ENCODE measurements at regions not wholly inside any gene's neighbourhood (a gene's known extent, or its start where the extent isn't known, plus 50 kb on each side); places are given as distances from the start of the nearest gene placed in this dataset.
"Not testable (repeated sequence)": the region's sequence is repeated elsewhere in the genome, so short reads cannot be mapped to it uniquely, and the experiment has no call there.

- Histone ChIP-seq H3K27me3 (ENCODE audit: insufficient read depth, poor library complexity, severe bottlenecking) (no peaks in the 10 kb centered on the region), H3K9me3 (ENCODE audit: severe bottlenecking) (no peaks in the 10 kb centered on the region), H3K27ac (ENCODE audit: poor library complexity, severe bottlenecking) (no peak overlapping the region), H3K4me3 (ENCODE audit: severe bottlenecking) (no peak overlapping the region), H3K36me3 (ENCODE audit: low read depth) (no peaks in the 10 kb centered on the region), H3K4me1 (ENCODE audit: insufficient read depth, poor library complexity, severe bottlenecking) (no peaks in the 10 kb centered on the region)
- no peak for ATAC-seq (ENCODE audit: low read depth)
- TF ChIP-seq CTCF (IDR thresholded peaks at IDR 0.05; ENCODE audit: poor library complexity, severe bottlenecking) = no peak
- DNase-seq (ENCODE audit: low spot score) = no peak
These were observed 222.2 kb upstream of the STXBP5 start for GRCh38 chr6:146981981-146982380.

DNA sequence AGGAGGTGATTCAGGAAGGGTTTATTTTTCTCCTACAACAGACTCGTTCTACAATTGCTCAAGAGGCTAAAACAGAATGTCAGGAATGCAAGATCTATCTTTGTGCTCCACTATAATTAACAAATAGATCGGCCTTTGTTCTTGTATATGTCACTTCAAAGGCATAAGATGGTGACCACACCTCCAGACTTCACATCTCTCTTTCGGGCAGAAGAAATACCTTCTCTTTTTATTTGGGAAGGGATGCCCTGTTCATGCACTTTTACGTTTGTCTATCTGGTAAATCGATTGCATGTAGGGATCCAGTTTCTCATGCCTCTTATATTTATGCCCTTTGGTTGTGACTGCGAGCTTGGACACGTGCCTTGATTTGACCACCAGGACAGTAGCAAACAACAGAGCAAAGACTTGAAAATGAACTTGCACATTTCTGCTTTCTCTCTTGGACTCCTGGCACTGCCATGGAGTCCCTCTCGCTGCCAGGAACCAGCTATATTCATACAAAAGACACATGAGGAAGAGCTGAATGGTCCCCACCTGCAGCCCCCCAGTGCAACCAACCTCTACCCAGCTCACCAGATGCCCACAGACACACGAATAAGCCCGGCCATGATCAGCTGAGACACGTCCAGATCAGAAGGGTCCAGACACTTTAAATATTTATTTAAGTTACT is 219.8 kb upstream of the STXBP5 start:
- no peaks in the 10 kb centered on the region for H3K9me3 ChIP-seq (ENCODE audit: severe bottlenecking)
- DNase-seq (ENCODE audit: low spot score) (no peak), ATAC-seq (ENCODE audit: low read depth) (no peak)
- no peaks in the 10 kb centered on the region for H3K27me3 ChIP-seq (ENCODE audit: insufficient read depth, poor library complexity, severe bottlenecking)
- no peak overlapping the region for H3K27ac ChIP-seq (ENCODE audit: poor library complexity, severe bottlenecking)
- TF ChIP-seq CTCF (IDR thresholded peaks at IDR 0.05; ENCODE audit: poor library complexity, severe bottlenecking) = no peak
- H3K4me3 ChIP-seq (ENCODE audit: severe bottlenecking) = no peak overlapping the region
- H3K4me1 ChIP-seq (ENCODE audit: insufficient read depth, poor library complexity, severe bottlenecking) = no peaks in the 10 kb centered on the region
- no peaks in the 10 kb centered on the region for H3K36me3 ChIP-seq (ENCODE audit: low read depth)

GRCh38 chr6:146985111-146985510 is 219.1 kb upstream of the STXBP5 start:
- Histone ChIP-seq H3K4me1 (ENCODE audit: insufficient read depth, poor library complexity, severe bottlenecking) (no peaks in the 10 kb centered on the region), H3K27me3 (ENCODE audit: insufficient read depth, poor library complexity, severe bottlenecking) (no peaks in the 10 kb centered on the region), H3K9me3 (ENCODE audit: severe bottlenecking) (no peaks in the 10 kb centered on the region), H3K4me3 (ENCODE audit: severe bottlenecking) (no peak overlapping the region), H3K27ac (ENCODE audit: poor library complexity, severe bottlenecking) (no peak overlapping the region), H3K36me3 (ENCODE audit: low read depth) (no peaks in the 10 kb centered on the region)
- ATAC-seq (ENCODE audit: low read depth) (peak; percentile 29; the same call in 1 of the 3 replicates), DNase-seq (ENCODE audit: low spot score) (no peak)
- TF ChIP-seq CTCF (IDR thresholded peaks at IDR 0.05; ENCODE audit: poor library complexity, severe bottlenecking) = no peak

DNA sequence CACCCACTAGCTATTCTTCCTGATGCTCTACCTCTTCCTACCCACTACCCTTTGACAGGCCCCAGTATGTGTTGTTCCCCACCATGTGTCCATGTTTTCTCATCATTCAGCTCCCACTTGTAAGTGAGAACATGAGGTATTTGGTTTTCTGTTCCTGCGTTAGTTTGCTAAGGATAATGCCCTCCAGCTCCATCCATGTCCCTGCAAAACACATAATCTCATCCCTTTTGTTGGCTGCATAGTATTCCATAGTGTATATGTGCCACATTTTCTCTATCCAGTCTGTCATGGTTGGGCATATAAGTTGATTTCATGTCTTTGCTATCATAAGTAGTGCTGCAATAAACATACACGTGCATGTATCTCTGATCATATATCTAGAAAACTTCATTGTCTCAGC is 218.3 kb upstream of the STXBP5 start:
- no peaks in the 10 kb centered on the region for H3K27me3 ChIP-seq (ENCODE audit: insufficient read depth, poor library complexity, severe bottlenecking)
- DNase-seq (ENCODE audit: low spot score) = no peak
- no peak overlapping the region for H3K4me3 ChIP-seq (ENCODE audit: severe bottlenecking)
- no peak for ATAC-seq (ENCODE audit: low read depth)
- no peaks in the 10 kb centered on the region for H3K36me3 ChIP-seq (ENCODE audit: low read depth)
- no peaks in the 10 kb centered on the region for H3K9me3 ChIP-seq (ENCODE audit: severe bottlenecking)
- H3K4me1 ChIP-seq (ENCODE audit: insufficient read depth, poor library complexity, severe bottlenecking) = peaks cover 3% of the 10 kb centered on the region
- H3K27ac ChIP-seq (ENCODE audit: poor library complexity, severe bottlenecking) = no peak overlapping the region
- TF ChIP-seq CTCF (IDR thresholded peaks at IDR 0.05; ENCODE audit: poor library complexity, severe bottlenecking) = no peak

GRCh38 chr6:146987938-146988337 is 216.3 kb upstream of the STXBP5 start:
- H3K9me3 ChIP-seq (ENCODE audit: severe bottlenecking); H3K27ac ChIP-seq (ENCODE audit: poor library complexity, severe bottlenecking); H3K4me1 ChIP-seq (ENCODE audit: insufficient read depth, poor library complexity, severe bottlenecking); H3K4me3 ChIP-seq (ENCODE audit: severe bottlenecking); H3K36me3 ChIP-seq (ENCODE audit: low read depth); DNase-seq (ENCODE audit: low spot score); ATAC-seq (ENCODE audit: low read depth); H3K27me3 ChIP-seq (ENCODE audit: insufficient read depth, poor library complexity, severe bottlenecking): not testable (repeated sequence)

Measured in RWPE2 (cell line).